ENCODE measurements at regions not wholly inside any gene's neighbourhood (a gene's known extent, or its start where the extent isn't known, plus 50 kb on each side); places are given as distances from the start of the nearest gene placed in this dataset.

- no peak for FAIRE-seq
These were observed 55.2 kb upstream of the KCNH8 start for GRCh38 chr3:19093084-19093483.

DNA sequence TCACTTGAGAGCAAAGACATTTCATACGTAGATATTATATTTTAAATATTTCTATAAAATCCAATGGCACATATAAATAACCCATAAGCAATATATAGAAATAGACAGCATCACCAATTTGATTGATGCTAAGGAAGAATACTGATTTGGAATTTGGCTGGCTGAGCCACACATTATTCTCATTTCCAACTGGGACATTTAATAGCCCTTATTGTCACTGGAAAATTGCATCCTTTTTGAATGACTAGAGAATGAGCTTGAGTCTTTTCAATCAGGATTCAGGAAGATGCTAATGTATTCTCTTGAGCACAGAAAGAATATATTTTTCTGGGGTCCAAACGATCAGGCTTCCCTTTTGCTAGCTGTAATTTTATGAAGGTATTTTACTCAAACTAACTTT lies 70.9 kb upstream of the KCNH8 start:
- no peak for FAIRE-seq

- FAIRE-seq = no peak
These were observed 73.3 kb upstream of the KCNH8 start for GRCh38 chr3:19075037-19075436.

- FAIRE-seq = no peak
These were observed 73.9 kb upstream of the KCNH8 start for GRCh38 chr3:19074257-19074900.

DNA sequence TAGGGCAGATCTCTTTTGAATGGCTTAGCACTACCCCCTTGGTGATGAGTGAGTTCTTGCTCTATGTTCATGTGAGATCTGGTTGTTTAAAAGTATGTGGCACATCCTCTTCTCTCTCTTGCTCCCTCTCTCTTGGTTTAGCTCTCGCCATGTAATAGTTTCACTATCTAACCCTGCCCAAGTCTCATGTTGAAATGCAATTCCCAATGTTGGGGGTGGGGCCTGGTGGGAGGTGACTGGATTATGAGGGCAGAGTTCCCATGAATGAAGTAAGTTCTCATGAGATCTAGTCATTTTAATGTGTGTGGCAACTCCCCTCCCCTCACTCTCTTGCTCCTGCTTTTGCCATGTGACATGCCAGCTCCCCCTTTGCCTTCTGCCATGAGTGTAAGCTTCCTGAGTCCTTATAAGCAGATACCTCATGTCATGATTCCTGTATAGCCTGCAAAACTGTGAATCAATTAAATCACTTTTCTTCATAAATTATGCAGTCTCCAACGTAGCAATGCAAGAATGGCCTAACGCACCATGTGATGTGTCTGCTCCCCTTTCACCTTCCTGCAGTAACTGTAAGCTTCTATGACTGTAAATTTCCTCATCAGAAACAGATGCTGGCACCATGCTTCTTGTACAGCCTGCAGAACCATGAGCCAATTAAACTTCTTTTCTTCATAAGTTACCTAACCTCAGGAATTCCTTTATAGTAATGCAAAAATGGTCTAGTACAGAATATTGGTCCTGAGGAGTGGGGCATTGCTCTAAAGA lies 74.8 kb upstream of the KCNH8 start:
- FAIRE-seq = no peak

- FAIRE-seq = no peak
These were observed 78.0 kb upstream of the KCNH8 start for GRCh38 chr3:19070325-19070724.

GRCh38 chr3:19065027-19065426 lies 83.3 kb upstream of the KCNH8 start:
- FAIRE-seq = no peak

GRCh38 chr3:19063936-19064335 lies 84.4 kb upstream of the KCNH8 start:
- FAIRE-seq = no peak

GRCh38 chr3:19060404-19060803 lies 87.9 kb upstream of the KCNH8 start:
- FAIRE-seq = no peak

DNA sequence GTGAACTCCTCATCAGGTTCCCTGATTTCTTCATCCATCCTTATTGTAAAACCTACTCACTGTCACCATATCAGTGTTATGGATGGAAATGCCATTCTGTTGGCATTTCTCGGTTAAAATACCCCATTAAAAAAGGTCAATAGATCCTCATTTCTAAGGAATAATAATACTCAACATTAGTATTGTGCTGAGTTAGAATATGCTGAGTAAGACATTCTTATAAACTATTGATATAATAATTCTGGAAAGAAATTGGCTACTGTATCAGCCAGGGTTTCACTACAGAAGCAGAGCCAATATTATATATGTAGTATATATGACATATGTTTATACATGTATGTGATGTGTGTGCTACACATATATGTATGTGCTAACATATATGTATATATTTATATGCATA lies 95.4 kb upstream of the KCNH8 start:
- FAIRE-seq = no peak

GRCh38 chr3:19046440-19046839 lies 101.9 kb upstream of the KCNH8 start:
- no peak for FAIRE-seq

DNA sequence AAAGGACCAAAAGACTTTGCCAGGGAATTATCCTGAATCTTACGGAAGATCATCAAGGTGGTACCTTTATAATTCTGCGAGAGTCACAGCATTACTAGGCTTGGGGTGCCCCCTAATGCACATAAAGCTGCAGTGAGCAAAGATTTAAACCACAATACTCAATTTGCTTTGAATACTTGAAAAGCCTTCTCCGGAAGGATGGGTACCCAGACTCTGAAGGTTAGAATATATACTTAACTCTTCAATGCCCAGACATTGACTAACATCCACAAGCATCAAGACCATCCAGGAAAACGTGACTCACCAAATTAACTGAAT lies 117.8 kb upstream of the KCNH8 start:
- no peak for FAIRE-seq

DNA sequence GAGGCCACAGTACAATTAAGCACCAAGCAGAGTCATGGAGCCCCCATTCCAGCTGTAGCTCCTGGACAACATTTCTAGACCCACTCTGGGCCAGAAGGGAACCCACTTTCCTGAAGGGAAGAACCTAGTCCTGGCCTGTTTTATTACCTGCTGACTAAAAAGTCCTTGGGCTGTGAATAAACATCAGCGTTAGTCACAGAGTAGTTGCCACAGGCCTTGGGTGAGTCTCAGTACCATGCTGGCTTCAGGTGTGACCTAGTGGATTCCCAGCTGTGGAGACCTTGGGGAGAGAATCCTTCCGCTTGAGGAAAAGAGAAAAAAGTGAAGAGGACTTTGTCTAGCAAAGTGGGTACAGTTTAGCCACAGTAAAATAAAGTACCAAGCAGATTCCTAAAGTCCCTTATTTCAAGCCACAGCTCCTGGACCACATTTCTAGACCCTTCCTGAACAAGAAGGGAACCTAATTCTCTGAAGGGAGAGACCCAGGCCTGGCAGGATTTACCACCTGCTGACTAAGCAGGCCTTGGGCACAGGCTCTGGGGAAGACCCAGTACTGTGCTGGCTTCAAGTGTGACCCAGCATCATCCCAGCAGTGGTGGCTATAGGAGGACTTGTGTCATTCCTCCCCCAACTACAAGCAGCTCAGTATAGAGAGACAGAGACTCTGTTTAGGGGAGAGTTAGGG lies 118.3 kb upstream of the KCNH8 start:
- no peak for FAIRE-seq

GRCh38 chr3:19025441-19025840 lies 122.9 kb upstream of the KCNH8 start:
- no peak for FAIRE-seq

DNA sequence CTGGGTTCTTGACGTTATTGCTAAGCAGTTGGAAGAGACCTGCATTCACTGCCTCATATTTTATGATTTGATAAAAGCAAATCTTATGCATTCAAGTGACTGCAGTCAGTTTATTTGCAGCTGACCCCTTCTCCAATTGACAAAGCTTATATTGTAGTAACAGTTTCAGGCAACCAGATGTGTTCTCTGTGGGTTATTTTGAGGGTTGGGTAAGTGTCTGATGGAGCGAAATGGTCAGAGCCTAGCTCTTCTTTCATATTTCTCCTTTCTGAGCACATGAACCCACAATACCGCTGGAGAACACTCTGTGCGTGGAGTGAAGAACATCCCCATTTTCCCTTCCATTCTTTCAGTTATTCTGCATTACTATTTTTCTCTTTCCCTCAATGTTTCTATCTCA lies 125.8 kb upstream of the KCNH8 start:
- FAIRE-seq = no peak

DNA sequence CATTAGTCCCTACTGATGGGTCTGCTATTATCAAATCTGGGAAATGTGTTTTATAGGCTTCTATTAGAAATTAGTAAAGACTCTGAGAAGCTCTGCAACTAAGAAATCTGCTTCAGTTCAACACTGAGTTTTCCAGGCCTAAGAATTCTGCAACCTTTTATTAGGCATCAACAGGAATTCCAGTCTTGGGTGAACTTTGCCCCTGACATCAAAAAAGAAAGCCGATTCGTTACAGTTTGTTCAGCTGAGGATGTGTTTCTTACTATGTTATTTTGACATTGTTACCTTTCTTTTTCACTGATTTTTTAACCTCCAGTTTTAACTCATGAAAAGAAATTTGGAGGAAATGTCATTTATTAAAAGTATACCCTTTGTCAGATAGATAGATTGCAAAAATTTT lies 131.5 kb upstream of the KCNH8 start:
- FAIRE-seq = no peak

DNA sequence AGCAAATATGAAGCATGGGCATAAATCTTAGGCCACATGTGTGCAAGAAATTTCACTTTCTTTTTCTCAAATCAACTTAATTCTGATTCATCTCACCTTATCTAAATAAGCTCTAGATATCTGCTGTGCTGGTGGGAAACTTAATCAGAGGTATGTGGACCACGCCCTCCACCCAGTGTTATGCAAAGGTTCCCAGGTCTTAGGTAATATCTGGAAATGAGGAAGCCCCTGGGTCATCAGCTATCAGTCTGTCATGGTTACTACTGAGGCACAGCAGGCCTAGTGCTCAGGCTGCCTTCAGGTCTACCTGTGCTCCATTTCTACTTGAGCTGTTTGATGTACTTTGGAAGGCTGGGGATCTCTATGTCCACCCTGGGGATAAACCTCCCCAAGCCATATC lies 134.4 kb upstream of the KCNH8 start:
- FAIRE-seq = no peak

DNA sequence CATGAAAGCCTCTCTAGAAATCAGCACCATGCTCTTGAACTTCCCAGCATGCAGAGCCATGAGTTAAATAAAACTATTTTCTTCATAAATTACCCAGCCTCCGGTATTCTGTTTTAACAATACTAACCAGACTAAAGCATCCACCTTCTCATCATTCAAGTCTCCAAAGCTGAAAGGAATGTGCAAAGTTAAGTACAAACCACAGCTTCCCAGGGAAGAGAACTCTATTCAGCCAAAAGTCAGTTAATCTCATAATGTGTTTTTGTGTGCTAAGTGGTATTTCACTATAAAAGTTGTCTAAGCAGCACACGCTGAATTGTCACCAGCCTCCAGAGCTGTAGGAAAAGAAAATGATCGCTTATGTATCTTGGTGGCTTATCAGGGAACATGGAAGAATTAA lies 135.5 kb upstream of the KCNH8 start:
- FAIRE-seq = no peak

DNA sequence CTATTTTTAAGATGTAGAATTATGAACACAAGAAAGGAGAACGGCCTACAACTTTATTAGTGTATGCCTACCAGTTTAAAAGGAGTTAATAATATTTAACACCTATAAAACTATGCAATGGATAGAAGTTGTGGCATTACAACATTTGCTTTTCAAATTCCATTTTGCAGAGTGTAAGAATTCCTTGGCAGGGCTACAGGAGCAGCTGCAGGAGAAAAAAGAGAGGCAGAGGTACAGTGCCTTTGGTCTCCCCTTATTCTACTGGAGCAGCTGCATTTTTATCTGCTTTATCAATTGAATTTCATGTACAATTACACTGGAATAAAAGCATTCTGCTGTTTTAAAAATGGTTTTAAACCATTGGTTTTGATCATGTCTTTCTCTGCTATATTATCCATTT lies 145.7 kb upstream of the KCNH8 start:
- FAIRE-seq = no peak

- no peak for FAIRE-seq
These were observed 150.2 kb upstream of the KCNH8 start for GRCh38 chr3:18998069-18998468.

DNA sequence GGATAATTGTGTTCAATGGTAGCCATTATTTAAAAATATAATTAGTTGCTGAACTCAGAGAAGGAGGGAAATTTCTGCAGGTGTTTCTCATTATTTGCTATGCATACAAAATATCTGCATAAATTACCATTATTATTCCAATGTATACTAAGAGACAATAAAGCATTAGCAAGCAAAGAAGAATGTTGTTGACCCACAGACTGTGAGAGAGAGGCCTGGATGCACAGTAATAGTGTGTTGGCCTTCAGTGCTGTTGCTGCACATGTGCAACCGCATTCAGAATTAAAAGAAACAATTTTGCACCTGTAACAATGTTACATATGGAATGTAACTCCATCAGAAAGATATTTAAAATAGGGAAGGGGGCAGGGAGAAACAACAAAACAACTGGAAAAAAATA lies 155.6 kb upstream of the KCNH8 start:
- no peak for FAIRE-seq

DNA sequence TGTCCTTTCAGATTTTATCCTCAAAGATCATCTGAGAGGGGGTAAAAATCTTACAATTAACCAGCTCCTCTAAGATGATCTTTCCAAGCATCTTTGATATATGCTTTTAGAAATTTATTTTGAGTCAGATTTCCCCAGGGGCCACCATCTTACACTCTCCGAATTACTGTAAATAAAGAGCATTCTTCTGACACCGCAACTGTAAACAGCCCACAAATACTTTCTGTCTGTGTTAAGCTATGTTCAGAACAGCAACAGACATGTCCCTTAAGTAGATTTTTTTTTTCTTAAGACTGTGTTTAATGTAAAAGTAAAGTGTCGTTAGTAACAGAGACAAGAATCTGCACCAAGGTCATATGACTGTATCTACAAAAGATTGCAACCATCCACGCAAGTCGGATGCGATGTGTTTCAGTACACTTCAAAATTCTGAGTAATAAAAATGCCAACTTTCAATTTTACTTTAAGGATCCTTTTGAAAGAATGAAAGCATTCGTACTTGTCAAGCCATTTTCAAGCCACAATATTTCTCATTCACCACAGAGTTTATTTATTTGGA lies 159.0 kb upstream of the KCNH8 start:
- FAIRE-seq = no peak

- no peak for FAIRE-seq
These were observed 159.6 kb upstream of the KCNH8 start for GRCh38 chr3:18988614-18989229.

Measured in G401.6 (cell line).